HFF-Myc (cell line): ENCODE measurements at regions not wholly inside any gene's neighbourhood (a gene's known extent, or its start where the extent isn't known, plus 50 kb on each side); places are given as distances from the start of the nearest gene placed in this dataset.

Experiments
- DNase-seq: peaks from one replicate; pipeline ENCODE4 v3.0.0-alpha.2; 2011; ENCODE audit warnings: low read depth; ENCODE audit errors: extremely low read depth
- H3K4me3 ChIP-seq: replicated peaks from 2 replicates; pipeline ENCODE4 v1.5.1; 2011; ENCODE audit warnings: low read depth, mild to moderate bottlenecking, control low read depth, low read length
- CTCF ChIP-seq: IDR thresholded peaks from 2 replicates; pipeline ENCODE4 v1.5.1; 2012; ENCODE audit warnings: mild to moderate bottlenecking, low read depth, low read length, control low read depth; ENCODE audit errors: missing control alignments

- DNase-seq = no peak
These were observed 203.1 kb downstream of the FAT4 start for GRCh38 chr4:125517831-125518230.

GRCh38 chr4:125518281-125518680 lies 203.5 kb downstream of the FAT4 start:
- H3K4me3 ChIP-seq = no peak overlapping the region
- TF ChIP-seq CTCF = no peak
- no peak for DNase-seq

More at GRCh38 chr4:125517831-125518230, 203.1 kb downstream of the FAT4 start:
- TF ChIP-seq CTCF = no peak
- H3K4me3 ChIP-seq = no peak overlapping the region

- H3K4me3 ChIP-seq = no peak overlapping the region
- DNase-seq = no peak
- TF ChIP-seq CTCF = no peak
These were observed 204.8 kb downstream of the FAT4 start for GRCh38 chr4:125519371-125520146.

GRCh38 chr4:125520258-125520990 lies 205.7 kb downstream of the FAT4 start:
- no peak overlapping the region for H3K4me3 ChIP-seq
- TF ChIP-seq CTCF = no peak
- DNase-seq = peak; percentile 16

- TF ChIP-seq CTCF = no peak
These were observed 207.8 kb downstream of the FAT4 start for GRCh38 chr4:125522588-125522987.

GRCh38 chr4:125522992-125523391 lies 208.2 kb downstream of the FAT4 start:
- no peak overlapping the region for H3K4me3 ChIP-seq
- no peak for DNase-seq
- no peak for TF ChIP-seq CTCF

More at GRCh38 chr4:125522588-125522987, 207.8 kb downstream of the FAT4 start:
- no peak for DNase-seq
- H3K4me3 ChIP-seq = no peak overlapping the region
